HUES6 (cell line): ENCODE measurements at regions not wholly inside any gene's neighbourhood (a gene's known extent, or its start where the extent isn't known, plus 50 kb on each side); places are given as distances from the start of the nearest gene placed in this dataset.

ENCODE experiments used
- H3K27ac ChIP-seq: 2 replicates; pipeline ENCODE4 v1.7.0; 2013; ENCODE audit warnings: low read depth, mild to moderate bottlenecking, low read length, inconsistent platforms
- H3K27me3 ChIP-seq: 2 replicates; pipeline ENCODE4 v1.6.1; 2013; ENCODE audit warnings: low read length; ENCODE audit not compliant: control insufficient read depth, insufficient read depth
- H3K36me3 ChIP-seq: 2 replicates; pipeline ENCODE4 v1.6.1; 2013; ENCODE audit warnings: low read length; ENCODE audit not compliant: control insufficient read depth, insufficient read depth
- H3K4me1 ChIP-seq: 2 replicates; pipeline ENCODE4 v1.6.1; 2013; ENCODE audit warnings: low read length; ENCODE audit not compliant: control insufficient read depth, insufficient read depth
- H3K4me3 ChIP-seq: 2 replicates; pipeline ENCODE4 v1.5.1; 2013; ENCODE audit warnings: low read depth, low read length
- H3K9ac ChIP-seq: one replicate; pipeline ENCODE4 v1.6.1; 2013; ENCODE audit warnings: mild to moderate bottlenecking, low read length
- H3K9me3 ChIP-seq: 2 replicates; pipeline ENCODE4 v1.6.1; 2013; ENCODE audit warnings: low read depth, low read length; ENCODE audit not compliant: control insufficient read depth, insufficient read depth

DNA sequence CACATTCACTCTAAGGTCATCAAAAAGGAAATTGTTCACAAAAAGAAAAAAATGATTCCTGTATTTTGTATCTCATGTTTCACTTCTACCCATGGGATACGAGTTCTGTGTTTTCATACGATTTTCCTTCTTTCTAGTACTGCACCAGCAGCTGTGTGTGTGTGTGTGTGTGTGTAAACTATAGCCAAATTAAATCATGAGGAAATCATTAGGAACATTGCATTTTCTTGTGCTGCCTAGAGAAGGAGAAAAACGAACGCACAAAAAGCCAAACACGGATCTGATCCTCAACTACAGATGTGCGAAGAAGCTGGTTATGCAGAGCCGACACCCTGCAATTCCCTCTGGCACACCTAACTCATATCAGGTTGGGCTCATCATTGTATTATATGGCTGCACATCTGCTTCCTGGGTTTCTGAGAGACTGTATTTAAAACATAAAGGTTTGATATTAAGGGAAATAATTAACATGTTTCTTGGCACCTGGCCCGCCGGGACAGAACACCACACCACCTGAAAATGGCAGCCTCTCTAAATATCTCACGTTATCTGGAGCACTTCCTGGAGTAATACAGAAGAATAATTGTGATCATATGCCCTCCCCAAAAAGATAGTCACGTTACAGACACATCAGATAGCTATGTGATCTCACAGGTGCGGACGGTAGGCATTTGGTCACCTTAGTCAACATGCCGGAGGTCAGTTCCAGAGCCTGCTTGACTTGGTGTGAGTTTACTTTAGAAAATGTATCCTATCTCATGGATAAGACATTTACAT lies 586.3 kb upstream of the SALL3 start:
- H3K27me3 ChIP-seq: no peaks in the 10 kb centered on the region; the same call in 1 of the 2 replicates

GRCh38 chr18:78396077-78396476 lies 583.5 kb upstream of the SALL3 start:
- no peaks in the 10 kb centered on the region for H3K27me3 ChIP-seq
- no peaks in the 10 kb centered on the region for H3K36me3 ChIP-seq
- H3K9ac ChIP-seq: no peak overlapping the region
- H3K4me1 ChIP-seq: no peaks in the 10 kb centered on the region
- no peaks in the 10 kb centered on the region for H3K9me3 ChIP-seq
- H3K27ac ChIP-seq: no peak overlapping the region
- no peak overlapping the region for H3K4me3 ChIP-seq

More for the DNA sequence above, 586.3 kb upstream of the SALL3 start:
- no peaks in the 10 kb centered on the region for H3K9me3 ChIP-seq
- no peaks in the 10 kb centered on the region for H3K36me3 ChIP-seq
- H3K9ac ChIP-seq: no peak overlapping the region
- no peak overlapping the region for H3K27ac ChIP-seq
- H3K4me3 ChIP-seq: no peak overlapping the region
- H3K4me1 ChIP-seq: no peaks in the 10 kb centered on the region

- Histone ChIP-seq H3K36me3 (no peaks in the 10 kb centered on the region), H3K27ac (no peak overlapping the region), H3K4me1 (no peaks in the 10 kb centered on the region), H3K9ac (no peak overlapping the region), H3K27me3 (no peaks in the 10 kb centered on the region), H3K9me3 (no peaks in the 10 kb centered on the region), H3K4me3 (no peak overlapping the region)
Observed at GRCh38 chr18:78396756-78397155, 582.9 kb upstream of the SALL3 start.

DNA sequence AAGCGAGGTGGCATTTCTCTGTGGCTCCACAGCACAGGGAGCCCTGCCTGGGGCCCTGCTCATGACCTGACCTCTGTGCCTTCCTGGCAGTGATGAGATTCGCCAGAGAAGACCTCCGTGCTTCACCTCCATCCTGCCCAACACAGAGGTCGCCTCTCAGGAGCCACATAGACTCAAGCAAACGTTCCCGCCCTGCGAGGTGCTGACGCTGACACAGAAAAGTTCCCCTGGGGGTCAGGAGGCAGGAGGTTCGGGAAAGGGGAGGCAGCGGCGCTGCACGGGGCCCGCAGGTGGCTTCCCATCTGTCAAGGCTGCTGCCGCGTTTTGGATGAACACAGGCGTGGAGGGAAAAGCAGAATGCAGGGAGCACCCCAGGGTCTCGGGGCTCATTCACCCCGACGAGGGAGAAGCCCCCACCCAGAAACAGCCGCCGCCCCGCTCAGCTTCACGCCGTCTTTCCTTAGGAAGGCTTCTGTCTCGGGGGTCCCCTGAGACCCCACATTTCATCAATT lies 579.6 kb upstream of the SALL3 start:
- H3K27ac ChIP-seq: no peak overlapping the region
- H3K9me3 ChIP-seq: no peaks in the 10 kb centered on the region
- H3K4me3 ChIP-seq: no peak overlapping the region
- no peaks in the 10 kb centered on the region for H3K27me3 ChIP-seq
- H3K36me3 ChIP-seq: no peaks in the 10 kb centered on the region
- H3K4me1 ChIP-seq: no peaks in the 10 kb centered on the region
- no peak overlapping the region for H3K9ac ChIP-seq

DNA sequence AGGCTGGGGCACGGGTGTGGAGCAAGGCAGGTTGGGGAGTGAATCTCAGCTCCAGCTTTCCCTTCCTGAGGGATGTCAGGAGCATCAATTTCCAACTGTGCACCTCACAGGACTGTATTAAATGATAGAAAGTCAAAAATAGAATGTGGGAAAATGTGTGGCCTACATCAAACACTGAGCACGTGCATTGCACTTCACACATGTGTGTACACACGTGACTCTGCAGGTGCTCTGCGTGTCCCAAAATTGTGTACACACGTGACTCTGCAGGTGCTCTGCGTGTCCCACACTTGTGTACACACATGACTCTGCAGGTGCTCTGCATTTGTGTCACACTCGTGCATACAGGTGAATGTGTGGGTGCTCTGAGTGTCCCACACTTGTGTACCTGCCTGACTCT lies 577.2 kb upstream of the SALL3 start:
- no peaks in the 10 kb centered on the region for H3K9me3 ChIP-seq
- no peak overlapping the region for H3K4me3 ChIP-seq
- H3K4me1 ChIP-seq: no peaks in the 10 kb centered on the region
- H3K27ac ChIP-seq: no peak overlapping the region
- no peak overlapping the region for H3K9ac ChIP-seq
- H3K36me3 ChIP-seq: no peaks in the 10 kb centered on the region
- no peaks in the 10 kb centered on the region for H3K27me3 ChIP-seq

DNA sequence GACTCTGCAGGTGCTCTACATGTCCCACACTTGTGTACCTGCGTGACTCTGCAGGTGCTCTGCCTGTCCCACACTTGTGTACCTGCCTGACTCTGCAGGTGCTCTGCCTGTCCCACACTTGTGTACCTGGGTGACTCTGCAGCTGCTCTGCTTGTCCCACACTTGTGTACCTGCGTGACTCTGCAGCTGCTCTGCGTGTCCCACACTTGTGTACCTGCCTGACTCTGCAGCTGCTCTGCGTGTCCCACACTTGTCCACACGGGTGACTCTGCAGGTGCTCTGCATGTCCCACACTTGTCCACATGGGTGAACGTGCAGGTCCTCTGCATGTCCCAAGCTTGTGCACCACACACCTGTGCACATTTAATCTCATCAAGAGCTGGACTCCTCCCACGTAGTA lies 576.7 kb upstream of the SALL3 start:
- Histone ChIP-seq H3K27ac (no peak overlapping the region), H3K9me3 (no peaks in the 10 kb centered on the region), H3K36me3 (no peaks in the 10 kb centered on the region)

DNA sequence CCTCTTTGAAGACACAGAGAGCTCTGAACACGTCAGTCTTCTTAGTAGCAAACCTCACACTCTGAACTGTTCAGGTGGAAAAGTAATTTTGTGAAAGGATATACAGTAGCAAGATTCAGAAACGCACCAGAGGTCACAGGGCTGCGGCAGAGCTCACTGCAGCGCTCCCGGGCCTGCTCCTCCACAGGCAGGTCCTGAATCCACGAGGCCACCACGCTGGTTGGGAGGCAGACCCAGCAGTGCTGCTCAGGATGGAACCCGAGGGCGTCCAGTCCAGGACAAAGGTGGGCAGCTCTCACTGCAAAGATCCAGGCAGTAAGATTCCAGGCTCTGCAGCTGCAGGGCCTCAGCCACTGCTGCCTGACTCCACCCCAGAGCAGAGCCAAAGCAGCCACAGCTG lies 576.2 kb upstream of the SALL3 start:
- H3K27ac ChIP-seq: no peak overlapping the region
- H3K36me3 ChIP-seq: no peaks in the 10 kb centered on the region
- no peaks in the 10 kb centered on the region for H3K27me3 ChIP-seq
- H3K4me3 ChIP-seq: no peak overlapping the region
- H3K9me3 ChIP-seq: no peaks in the 10 kb centered on the region
- H3K9ac ChIP-seq: no peak overlapping the region
- no peaks in the 10 kb centered on the region for H3K4me1 ChIP-seq

More for the DNA sequence above, 576.7 kb upstream of the SALL3 start:
- H3K4me3 ChIP-seq: no peak overlapping the region
- no peaks in the 10 kb centered on the region for H3K4me1 ChIP-seq
- H3K27me3 ChIP-seq: no peaks in the 10 kb centered on the region
- no peak overlapping the region for H3K9ac ChIP-seq

- Histone ChIP-seq H3K9ac (no peak overlapping the region), H3K9me3 (no peaks in the 10 kb centered on the region), H3K4me3 (no peak overlapping the region), H3K36me3 (no peaks in the 10 kb centered on the region), H3K4me1 (no peaks in the 10 kb centered on the region), H3K27ac (no peak overlapping the region), H3K27me3 (no peaks in the 10 kb centered on the region)
Observed at GRCh38 chr18:78405763-78406162, 573.9 kb upstream of the SALL3 start.

DNA sequence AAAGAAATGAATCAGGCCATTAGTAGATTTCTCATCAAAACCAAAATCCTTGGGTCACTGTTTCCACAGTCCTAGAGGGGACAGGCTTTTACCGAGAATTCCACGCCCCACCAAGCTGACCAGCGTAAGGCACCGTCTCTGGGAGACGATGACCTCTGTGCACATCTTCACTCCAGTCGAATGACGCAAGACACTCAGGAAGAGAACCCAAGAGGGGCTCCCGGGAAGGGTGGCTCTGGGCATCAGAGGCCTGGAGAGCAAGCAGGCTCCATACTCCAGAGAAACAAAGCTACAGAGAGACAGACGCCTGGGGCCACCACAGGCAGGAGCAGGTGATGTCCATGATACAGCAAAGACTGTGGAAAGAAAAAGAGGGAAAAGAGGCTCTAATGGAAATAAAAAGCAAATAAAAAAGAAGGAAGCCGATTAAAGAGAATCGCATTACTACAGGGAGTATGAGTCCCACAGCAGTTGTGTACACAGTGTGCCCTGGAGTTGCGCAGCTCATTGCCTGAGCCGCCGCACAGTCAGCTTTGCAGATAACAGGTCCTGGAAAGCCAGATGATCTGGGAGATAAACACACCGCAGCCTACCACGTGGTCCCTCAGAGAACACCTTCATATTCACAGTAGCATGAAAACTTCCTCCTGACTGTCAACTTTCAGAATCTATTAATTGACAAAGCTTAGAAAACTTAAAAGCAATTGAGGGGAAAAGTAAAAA lies 572.7 kb upstream of the SALL3 start:
- H3K36me3 ChIP-seq: no peaks in the 10 kb centered on the region
- H3K4me1 ChIP-seq: no peaks in the 10 kb centered on the region
- H3K9ac ChIP-seq: no peak overlapping the region
- H3K27me3 ChIP-seq: no peaks in the 10 kb centered on the region
- H3K4me3 ChIP-seq: no peak overlapping the region
- H3K27ac ChIP-seq: no peak overlapping the region
- no peaks in the 10 kb centered on the region for H3K9me3 ChIP-seq

DNA sequence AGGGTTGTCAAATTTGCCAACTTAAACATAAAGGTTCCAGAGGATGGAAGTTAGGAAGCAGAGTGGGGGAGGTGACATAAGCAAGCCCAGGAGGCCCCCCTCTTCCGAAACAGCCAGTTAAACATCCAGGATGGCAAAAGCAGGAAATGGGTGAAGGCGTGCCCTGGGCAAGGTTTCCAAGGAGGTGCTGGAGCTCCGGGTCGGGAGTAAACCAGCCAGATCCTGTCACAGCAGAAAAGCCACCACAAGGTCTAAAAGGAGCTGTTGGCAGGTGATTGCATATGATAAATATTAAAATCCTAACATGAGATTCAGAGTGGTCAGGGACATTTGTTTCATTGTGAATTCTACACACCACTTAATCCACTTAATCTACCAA lies 572.2 kb upstream of the SALL3 start:
- H3K9me3 ChIP-seq: no peaks in the 10 kb centered on the region
- no peak overlapping the region for H3K27ac ChIP-seq
- H3K36me3 ChIP-seq: no peaks in the 10 kb centered on the region
- no peaks in the 10 kb centered on the region for H3K27me3 ChIP-seq
- no peak overlapping the region for H3K9ac ChIP-seq
- H3K4me1 ChIP-seq: no peaks in the 10 kb centered on the region
- no peak overlapping the region for H3K4me3 ChIP-seq

- Histone ChIP-seq H3K4me3 (no peak overlapping the region), H3K27me3 (no peaks in the 10 kb centered on the region), H3K4me1 (no peaks in the 10 kb centered on the region), H3K9ac (no peak overlapping the region), H3K36me3 (no peaks in the 10 kb centered on the region), H3K27ac (no peak overlapping the region), H3K9me3 (no peaks in the 10 kb centered on the region)
Observed at GRCh38 chr18:78408623-78409022, 571.0 kb upstream of the SALL3 start.
